ENCODE measurements at regions not wholly inside any gene's neighbourhood (a gene's known extent, or its start where the extent isn't known, plus 50 kb on each side); places are given as distances from the start of the nearest gene placed in this dataset.

DNA sequence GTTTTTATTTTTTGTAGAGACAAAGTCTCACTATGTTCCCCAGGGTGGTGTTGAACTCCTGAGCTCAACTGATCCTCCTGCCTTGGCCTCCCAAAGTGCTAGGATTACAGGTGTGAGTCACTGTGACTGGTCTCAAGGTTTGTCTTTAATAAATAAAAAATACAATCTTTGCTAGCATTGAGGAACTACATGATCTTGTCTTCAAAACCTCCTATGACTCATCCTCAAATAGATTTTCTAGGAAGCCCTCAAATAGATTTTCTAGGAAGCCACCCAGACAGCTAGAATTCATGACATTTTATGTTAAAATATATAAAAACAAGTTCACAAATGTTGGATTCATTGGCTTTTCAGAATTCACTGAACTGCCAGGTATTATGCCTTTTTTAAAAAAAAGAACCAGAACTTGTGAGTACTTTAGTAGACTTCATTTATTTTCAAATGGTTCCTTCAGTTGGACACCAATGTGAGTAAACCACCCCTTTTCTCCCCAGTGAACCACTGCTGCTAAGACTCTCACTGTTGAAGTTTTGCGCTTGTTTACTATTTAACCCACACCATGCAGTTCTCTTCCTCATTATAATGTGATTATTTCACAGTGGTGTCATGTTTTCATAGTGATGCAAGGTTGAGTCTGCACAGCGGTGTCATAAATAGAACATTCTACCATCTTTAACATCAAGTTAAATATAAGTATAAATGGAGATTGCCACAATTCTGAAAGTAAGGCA lies 303.9 kb downstream of the CASP12 start:
- no peak for DNase-seq (ENCODE audit: low read depth, low spot score)

DNA sequence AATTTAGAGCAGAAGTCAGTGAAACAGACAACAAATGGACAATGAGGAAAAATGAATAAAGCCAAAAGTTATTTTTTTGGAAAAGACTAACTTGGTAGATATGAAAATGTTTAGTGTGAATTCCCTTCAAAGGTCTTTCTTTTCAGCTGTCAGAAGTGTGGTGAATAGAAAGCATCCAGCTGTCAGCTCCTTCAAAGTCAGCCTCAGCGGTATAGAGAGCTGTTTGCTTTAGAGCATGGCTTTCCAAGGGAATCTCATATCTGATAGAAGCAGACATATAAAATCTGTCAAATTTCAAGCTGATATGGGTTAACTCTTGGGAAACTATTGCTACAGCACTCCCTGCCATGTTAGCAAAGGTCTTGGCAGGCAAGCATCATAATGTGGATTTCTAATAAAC lies 309.3 kb downstream of the CASP12 start:
- no peak for DNase-seq (ENCODE audit: low read depth, low spot score)

DNA sequence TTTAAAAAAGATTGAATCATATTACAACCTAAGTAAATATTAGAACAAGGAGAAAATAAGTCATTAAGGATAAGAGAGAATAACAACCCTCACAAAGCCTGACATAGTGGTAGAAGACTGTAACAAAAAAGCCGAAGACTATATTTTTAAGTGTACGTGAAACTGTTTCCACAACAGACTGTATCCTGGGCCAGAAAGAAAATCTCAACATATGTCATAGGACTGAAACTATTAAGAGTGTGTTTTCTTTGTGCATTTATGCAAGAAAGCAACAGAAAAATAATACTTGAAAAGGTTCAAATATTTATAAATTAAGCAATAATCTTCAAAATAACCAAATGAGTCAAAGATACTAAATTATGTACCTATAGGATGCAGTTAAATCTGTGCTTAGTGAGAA lies 309.8 kb downstream of the CASP12 start:
- no peak for DNase-seq (ENCODE audit: low read depth, low spot score)

DNA sequence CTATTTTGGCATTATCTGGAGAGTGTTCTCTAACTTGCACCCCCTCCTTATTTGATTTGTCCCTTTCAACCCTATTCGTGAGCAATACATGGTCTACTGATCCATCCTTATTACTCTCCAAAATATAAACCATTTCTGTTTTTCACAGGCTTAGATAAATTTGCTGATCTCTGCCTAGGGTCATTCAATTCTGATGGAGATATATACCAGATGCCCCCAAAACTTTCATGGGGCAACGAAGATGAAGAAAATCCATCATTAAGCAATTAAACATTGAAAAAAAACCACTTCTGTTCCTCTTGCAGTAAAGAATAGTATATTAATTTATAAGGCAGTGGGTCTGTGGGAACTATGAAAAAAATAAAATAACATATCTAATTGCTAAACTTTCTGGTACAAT lies 313.4 kb downstream of the CASP12 start:
- DNase-seq (ENCODE audit: low read depth, low spot score) = no peak

DNA sequence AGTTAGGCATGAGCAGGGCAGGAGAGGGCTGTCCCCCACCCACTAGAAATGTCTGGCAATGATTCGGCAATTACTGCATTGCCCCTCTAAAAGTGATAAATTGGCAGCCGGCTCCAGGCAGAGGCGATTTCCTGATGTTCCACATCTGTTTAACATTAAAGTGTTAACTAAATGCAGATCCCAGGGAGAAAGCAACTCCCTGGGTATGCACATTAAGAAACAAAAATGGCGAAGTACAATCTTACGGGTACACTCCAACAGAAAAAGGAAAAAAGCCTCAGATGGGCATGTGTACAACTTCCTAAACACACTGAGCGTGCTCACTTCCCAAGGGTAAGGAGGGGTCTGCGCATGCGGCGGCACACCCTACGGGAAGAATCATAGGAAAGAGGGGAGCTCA lies 314.4 kb downstream of the CASP12 start:
- no peak for DNase-seq (ENCODE audit: low read depth, low spot score)

DNA sequence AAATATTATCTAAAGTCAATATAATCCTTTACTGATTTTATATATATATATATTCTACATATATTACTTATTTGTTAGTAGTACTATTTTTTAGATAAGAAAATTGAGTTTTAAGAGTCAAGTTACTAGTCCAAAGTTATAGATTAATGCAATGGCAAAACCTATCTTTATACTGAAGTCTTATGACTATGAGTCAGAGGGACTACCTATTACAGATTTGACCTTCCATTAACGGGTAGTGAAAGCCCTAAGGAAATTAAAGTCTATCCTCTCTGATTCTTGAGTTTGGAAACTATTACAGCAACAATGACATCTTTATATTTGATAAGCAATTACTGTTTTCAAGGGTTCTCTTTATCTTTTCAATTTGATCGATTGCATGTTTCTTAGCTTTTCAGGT lies 315.8 kb downstream of the CASP12 start:
- no peak for DNase-seq (ENCODE audit: low read depth, low spot score)

DNA sequence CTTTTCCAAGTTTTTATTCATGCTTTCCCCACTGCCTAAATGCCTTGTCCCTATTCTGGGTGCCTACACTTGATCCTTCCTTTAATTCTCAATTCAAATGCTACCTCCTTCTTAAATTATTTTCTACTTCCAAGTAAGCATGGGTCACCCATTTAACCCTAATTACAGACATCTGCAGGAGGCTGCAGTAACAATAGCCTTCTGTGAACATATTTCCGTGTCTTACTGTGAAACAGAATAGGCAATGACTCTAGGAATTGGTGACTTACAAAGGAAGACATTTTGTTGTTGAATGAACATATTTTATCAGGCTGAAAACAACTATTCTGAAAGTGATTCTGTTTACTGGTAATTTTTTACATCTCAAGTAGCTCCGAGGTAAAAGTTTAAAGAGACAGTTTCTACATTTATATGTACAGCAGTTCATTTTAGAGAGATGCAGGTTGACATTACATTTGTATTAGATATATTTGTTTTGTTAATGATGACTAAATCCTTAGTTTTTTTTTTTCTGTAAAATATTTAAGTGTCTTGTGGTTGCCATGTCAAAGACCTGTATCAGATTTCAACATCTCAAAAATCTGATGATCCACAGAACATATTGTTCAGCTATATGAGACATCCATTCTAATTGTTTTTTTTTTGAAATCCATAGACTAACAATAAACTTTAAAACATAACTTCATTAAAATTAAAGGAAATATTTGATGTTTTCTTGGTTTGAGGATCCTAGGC lies 316.8 kb downstream of the CASP12 start:
- DNase-seq (ENCODE audit: low read depth, low spot score) = no peak

DNA sequence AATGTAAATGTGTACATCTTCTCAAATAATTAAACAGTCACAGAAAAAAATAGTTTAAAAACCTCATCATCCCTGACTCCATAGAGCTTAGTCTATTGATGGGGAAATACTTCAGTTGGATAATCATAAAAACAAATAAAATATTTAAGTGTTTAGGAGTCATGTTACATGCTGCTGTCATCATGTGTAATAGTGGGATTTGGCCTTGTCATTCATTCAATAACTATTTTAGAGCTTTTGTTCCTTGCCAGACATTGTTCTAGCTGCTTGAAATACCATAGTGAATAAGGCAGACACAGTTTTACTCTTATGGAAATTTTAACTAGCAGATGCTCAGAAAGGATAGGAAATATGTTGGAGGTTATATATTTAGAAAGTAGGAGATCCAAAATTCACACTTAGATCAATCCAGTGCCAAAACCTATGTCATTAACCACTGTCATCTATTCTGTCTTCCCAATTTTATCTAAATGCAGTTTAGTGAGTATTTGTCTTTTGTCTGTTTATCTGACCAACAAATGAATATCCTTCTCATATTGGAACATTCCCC lies 324.7 kb downstream of the CASP12 start:
- DNase-seq (ENCODE audit: low read depth, low spot score) = no peak

DNA sequence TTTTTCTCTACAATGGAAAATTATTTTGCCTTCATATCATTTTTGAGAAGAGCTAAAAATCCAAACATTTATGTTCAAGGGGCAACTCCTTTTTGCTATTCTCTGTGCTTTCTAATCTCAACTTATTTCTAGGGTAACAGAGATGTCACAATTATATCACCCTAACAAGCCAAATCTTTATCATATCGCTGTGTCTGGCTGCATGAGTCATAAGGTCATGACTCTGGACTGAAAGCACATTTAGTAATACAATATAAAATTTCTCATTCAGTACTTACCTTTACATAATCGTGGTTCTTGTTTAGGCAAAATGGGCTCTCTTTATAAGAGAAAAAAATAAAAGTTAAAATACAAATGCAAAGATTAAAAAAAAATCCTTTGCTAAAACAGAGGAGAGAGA lies 326.0 kb downstream of the CASP12 start:
- DNase-seq (ENCODE audit: low read depth, low spot score) = no peak

DNA sequence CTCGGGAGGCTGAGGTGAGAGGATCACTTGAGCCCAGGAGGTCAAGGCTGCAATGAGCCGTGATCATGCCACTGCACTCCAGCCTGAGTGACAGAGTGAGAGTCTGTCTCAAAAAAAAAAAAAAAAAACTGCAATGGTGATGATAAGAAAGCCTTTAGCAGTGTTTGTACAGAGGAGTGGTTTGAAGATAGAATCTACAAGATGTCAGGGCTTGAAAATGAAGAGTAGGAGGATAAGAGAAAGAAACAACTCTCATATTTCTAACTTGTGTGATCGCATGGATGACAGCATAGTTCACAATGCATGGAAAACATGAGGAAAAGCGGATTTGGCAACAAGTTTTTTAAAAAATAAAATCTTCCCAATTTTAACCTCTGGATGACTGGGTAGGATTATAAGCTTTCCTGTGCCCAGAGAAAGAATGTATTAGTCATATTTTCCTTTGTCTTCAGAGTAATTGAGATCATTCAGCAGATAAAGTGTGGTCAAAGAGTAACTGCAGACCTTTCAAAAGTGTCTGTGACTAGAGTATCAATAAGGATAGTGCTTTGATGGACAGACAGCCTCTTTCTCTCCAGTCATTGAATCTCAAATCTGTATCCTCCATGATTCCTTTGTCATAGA lies 328.1 kb downstream of the CASP12 start:
- DNase-seq (ENCODE audit: low read depth, low spot score) = no peak

DNA sequence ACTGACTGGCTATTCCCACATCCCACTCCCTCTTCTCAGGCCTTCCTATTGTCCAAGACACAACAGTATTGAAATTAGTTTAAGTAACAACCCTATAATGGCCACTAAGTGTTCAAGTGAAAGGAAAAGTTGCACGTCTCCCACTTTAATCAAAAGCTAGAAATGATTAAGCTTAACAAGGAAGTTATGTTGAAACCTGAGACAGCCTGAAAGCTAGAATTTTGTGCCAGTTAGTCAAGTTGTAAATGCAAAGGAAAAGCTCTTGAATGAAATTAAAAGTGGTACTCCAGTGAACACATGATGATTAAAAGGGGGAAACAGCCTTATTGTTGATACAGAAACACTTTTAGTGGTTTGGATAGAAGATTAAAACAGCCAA lies 332.7 kb downstream of the CASP12 start:
- DNase-seq (ENCODE audit: low read depth, low spot score) = no peak

DNA sequence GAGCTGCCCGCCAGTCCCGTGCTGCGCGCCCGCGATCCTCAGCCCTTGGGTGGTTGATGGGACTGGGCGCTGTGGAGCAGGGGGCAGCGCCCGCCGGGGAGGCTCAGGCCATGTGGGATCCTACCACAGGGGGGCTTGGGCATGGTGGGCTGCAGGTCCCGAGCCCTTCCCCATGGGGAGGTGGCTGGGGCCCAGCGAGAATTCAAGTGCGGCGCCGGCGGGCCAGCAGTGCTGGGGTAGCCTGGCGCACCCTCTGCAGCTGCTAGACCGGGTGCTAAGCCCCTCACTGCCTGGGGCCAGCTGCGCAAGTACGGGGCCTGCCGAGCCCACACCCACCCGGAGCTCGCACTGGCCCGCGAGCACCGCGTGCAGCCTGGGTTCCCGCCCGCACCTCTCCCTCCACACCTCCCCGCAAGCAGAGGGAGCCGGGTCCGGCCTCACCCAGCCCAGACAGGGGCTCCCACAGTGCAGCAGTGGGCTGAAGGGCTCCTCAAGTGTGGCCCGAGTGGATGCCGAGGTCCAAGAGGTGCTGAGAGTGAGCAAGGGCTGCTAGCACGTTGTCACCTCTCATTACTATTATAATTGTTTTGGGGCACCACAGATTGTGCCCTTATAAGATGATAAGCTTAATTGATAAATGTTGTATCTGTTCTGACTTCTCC lies 333.2 kb downstream of the CASP12 start:
- DNase-seq (ENCODE audit: low read depth, low spot score) = no peak

DNA sequence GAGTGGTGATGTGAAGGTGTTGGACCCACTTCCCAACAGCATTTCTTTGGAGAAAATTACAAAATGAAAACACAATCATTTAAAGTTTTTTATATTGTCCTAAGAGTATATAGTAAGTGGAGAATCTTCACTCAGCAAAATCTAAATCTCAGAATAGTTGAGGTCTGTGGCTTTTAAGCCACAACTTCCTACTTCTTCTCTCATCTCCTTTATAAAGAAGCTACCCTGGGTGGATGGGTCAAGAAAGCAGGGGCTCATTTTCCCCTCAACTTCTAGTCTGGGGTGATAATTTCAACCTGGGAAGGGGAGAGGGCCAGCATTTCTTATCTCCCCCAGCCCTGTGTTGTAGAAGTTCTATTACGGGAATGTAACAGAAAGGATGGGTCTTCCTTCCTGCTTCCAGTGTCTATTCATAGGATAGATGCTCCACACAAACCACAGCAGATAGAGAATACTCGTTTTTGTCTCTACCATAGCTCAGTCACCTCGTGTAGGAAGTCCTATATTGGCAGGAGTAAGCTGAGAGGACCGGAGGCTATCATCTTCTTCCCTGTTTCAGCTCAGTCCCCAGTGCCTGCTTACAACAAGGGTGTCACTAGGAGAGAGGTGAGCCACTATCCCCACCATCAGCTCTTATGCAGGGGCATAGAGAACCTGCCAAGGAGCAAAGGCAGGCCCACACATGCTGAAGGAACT lies 341.5 kb downstream of the CASP12 start:
- DNase-seq (ENCODE audit: low read depth, low spot score) = no peak

DNA sequence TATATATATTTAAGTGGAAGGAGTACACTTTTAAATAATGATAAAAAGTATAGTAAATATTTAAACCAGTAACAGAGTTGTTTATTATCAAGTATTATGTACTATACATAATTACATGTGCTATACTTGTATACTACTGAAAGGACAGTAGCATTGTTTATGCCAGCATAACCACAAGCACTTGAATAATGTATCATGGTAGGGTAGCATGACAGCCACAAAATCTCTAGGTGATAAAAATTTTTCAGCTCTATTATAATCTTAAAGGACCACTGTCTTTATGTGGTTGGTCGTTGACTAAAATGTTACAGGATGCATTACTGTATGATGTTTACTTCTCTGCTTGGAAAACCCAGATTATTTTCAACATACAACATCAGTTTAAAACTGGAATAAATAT lies 349.2 kb downstream of the CASP12 start:
- no peak for DNase-seq (ENCODE audit: low read depth, low spot score)

DNA sequence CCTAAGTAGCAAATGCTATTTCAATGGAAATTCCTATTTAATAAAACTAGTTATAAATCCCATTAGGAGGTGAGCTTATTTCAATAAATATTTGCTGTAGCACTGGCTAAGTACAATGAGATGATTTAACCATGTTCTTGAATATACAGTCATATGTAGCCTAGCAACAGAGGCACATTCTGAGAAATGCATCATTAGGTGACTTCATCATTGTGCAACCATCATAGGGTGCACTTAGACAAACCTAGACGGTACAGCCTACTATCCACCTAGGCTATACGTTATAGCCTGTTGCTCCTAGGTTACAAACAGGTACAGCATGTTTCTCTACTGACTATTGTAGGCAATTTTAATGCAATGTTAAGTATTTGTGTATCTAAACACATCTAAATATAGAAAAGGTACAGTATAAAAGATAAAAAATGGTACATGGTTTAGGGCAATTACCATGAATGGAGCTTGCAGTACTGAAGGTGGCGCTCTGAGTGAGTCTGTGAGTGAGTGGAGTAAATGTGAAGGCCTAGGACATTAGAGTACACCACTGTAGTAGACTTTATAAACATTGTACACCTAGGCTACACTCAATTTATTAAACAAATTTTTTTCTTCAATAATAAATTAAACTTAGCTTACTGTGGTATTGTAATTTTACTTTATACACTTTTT lies 350.1 kb downstream of the CASP12 start:
- DNase-seq (ENCODE audit: low read depth, low spot score) = no peak

DNA sequence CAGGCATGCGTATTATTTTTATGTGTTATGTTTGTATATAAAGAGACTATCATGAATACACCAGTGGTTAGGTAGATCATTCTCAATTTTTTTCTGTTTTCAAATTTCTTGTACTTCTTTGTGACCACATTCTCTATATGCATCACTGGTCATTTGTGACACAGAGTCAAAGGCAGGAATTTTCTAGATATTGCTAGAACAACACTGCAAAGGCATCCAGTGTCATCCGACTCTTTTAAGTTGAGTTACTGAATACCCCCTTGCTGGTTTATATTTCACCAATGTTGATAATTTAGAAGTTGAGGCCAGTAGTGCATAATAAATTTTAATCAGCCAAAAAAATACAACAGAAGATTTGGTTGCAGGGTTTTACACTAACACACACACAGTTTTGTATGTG lies 351.8 kb downstream of the CASP12 start:
- no peak for DNase-seq (ENCODE audit: low read depth, low spot score)

DNA sequence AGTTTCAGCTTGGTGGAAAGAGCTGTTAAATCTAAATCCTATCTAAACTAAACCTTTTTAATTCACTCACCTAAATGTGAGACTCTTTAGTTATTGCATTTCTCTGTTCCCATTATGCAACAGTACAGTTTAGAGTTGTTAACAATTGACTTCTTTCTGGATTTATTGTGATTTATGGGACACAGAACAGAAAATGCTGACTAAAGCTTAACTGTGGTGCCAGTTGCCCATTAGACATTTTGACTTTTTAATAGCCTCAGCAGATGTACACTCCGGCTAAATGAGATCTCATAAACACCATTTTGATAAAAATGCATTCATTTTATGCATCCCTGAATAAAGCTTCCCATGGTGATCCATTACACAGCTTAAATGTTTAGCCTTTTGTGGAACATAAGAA lies 356.6 kb downstream of the CASP12 start:
- DNase-seq (ENCODE audit: low read depth, low spot score) = no peak

DNA sequence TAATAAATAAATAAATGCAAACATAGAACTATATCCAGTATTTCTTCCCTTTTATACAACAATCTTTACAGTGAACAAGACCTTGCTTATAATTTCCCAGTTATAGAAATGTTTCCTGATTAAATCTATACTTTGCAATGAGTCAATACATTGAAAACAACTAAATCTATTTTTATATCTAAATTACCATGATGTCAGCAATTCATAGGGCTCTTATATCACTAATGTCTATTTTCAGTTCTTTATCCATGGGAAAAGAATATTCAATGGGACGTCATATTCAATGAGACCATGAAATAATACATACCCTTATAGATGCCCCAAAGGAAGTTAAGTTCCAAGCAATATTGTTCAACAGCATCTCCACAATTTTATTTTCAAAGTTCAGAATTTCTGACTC lies 359.9 kb downstream of the CASP12 start:
- no peak for DNase-seq (ENCODE audit: low read depth, low spot score)

DNA sequence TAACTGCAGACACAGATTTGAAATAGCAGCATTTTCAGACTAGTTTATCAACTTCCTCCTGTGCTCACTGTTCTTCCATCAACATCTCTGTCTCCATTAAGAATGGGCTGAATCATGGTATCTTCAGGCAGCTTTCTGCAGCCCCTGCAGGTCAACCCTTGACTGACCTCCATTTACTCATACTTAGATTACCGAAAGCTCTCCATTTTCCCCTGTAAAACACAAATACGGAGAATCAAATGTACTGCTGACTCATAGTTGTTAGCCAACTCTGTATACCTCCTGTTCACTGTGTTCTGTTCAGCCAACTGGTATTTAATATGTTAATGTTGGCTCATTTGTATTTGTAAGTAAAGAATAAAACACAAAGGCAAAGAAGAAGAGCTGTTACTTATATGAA lies 364.0 kb downstream of the CASP12 start:
- no peak for DNase-seq (ENCODE audit: low read depth, low spot score)

DNA sequence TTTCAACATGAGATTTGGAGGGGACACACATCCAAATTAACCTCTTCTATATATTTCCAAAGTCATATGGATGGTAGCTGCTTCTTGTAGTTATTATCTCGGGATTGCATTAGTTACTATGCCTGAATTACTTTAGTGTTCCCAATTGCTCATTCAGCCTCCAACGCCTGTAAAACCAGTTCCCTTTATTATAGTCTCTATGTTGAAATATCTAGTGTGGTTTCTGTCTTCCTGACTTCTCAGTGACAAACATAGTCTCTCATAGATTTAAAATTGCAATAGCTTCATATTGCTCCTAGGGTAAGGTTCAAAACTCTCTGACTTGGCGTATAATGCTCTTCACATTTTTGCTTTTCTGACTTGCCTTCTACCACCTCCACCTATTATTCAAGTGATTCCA lies 366.4 kb downstream of the CASP12 start:
- DNase-seq (ENCODE audit: low read depth, low spot score) = no peak

DNA sequence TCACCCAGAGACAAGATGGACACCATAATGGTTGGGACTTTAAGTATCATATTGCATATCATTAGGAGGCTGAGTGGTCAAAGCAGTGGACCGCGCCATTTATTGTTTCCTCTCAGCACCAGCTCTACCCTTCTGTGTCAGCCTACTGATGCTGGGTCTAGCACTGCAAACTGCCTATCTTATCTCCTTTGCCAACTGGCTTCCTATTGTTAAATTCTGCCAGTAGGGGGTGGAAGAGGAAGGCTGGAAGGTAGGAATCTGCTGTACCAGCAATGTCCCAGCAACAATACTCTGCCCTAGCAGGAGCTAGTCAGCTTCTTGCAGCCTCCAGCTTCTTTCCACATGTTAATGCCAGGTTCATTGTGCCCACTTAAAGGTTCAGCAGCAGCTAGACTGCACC lies 367.1 kb upstream of the PDGFD start:
- no peak for DNase-seq (ENCODE audit: low read depth, low spot score)
